GM20431 (cell line): ENCODE measurements at regions not wholly inside any gene's neighbourhood (a gene's known extent, or its start where the extent isn't known, plus 50 kb on each side); places are given as distances from the start of the nearest gene placed in this dataset.

Experiments
- in situ Hi-C: fragments of 300-500 bp; cut with MseI, MboI; formaldehyde crosslinking; loops from one replicate; pipeline ENCODE4 v1.15.0; 2020; ENCODE audit warnings: low sequenced_read_pairs; ENCODE audit not compliant: unreplicated experiment

GRCh38 chr3:117519776-117520175 lies 810.2 kb downstream of the TUSC7 start:
- in situ Hi-C loops: no loop called here

- in situ Hi-C loops: no loop called here
These were observed 811.0 kb downstream of the TUSC7 start for GRCh38 chr3:117520582-117520981.

GRCh38 chr3:117523418-117523817 lies 813.8 kb downstream of the TUSC7 start:
- in situ Hi-C loops: no loop called here

- in situ Hi-C loops: no loop called here
These were observed 815.3 kb downstream of the TUSC7 start for GRCh38 chr3:117524890-117525289.

- in situ Hi-C loops: no loop called here
These were observed 817.0 kb downstream of the TUSC7 start for GRCh38 chr3:117526470-117527079.

GRCh38 chr3:117527346-117527745 lies 817.8 kb downstream of the TUSC7 start:
- in situ Hi-C loops: no loop called here

DNA sequence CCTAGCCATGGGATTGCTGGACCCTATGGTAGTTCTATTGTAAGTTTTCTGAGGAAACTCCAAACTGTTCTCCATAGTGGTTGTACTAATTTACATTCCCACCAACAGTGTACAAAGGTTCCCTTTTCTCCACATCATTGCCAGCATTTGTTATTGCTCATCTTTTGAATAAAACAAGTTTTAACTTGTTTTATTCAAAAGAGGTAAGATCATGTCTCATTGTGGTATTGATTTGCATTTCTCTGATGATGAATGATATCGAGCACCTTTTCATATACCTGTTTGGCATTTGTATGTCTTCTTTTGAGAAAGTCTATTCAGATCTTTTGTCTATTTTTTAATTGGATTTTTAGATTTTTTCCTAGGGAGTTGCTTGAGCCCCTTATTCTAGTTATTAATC lies 819.1 kb downstream of the TUSC7 start:
- in situ Hi-C loops: no loop called here

- in situ Hi-C loops: no loop called here
These were observed 821.6 kb downstream of the TUSC7 start for GRCh38 chr3:117531078-117531767.

DNA sequence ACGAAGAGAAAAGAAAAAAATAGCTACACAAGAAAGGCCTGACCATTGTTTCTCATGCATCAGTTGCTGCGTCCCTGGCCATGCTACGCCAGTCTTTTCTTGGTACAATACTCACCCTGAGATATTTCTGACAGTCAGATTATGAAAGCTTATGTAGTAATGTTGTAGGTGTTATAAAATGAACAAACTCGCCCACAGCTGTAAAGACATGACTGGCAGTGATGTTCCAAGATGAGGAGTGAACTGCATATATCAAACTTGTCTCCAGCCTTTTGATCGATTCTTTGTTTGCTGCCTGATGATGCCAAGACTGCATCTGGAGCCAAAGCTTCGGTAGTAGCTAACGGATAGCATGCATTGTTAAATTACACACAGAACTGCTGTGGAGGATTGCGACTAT lies 822.7 kb downstream of the TUSC7 start:
- in situ Hi-C loops: no loop called here

DNA sequence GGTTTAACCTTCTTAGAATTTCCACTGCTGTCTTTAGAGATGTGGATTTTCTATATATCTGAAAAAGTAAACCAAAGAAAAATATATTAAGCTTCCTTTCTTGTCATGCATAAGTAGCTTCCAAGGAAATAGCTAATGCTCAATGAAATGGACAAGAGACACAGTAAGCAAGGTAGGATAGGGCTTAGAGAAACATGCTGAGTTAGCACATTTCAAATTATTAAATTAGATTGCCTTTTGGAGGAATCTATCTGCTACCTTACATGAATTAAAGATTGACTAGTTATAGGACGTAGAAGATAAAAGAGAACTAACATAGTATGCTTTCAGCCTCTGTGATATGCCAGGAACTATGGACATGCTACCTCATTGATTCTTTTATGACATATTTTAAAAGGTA lies 824.6 kb downstream of the TUSC7 start:
- in situ Hi-C loops: no loop called here

DNA sequence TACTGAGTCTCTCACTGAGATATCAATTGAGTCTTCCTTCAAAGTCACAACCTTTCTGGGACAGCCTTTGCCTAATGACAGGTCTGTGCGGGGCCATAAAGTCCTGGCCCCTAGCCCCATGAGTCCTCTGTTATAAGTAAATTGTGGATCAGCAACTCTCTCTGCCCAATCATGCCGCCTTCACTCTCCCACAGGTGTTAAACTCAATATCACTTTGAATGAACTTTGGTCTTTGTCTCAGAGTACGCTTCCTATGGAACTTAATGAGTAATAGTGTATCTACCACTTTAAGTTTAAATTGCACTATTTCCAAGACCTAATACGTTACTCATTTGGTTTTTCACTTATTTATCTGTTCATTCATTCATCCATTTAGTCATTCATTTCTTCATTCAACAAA lies 826.4 kb downstream of the TUSC7 start:
- in situ Hi-C loops: no loop called here

DNA sequence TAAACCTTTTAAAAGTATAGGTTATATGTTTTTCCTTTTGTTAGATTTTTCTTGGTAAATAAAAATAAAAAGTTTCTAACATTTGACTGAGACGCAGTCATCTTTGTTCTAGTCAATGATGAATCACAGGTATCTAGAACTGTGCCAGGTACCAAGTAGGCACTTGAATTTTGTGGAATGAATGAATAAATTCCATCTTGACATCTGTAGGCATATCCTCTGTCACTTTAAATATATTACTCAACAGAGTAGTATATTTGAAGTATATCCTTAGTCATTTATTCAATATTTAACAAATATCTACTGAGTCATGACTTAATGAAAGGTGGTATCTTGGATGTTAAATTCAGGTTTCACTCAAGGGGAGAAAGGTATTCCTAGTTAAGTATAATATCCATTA lies 828.4 kb downstream of the TUSC7 start:
- in situ Hi-C loops: no loop called here

GRCh38 chr3:117539729-117540128 lies 830.1 kb downstream of the TUSC7 start:
- in situ Hi-C loops: no loop called here

- in situ Hi-C loops: no loop called here
These were observed 831.0 kb downstream of the TUSC7 start for GRCh38 chr3:117540597-117540996.

GRCh38 chr3:117541721-117542120 lies 832.1 kb downstream of the TUSC7 start:
- in situ Hi-C loops: no loop called here

- in situ Hi-C loops: no loop called here
These were observed 833.9 kb downstream of the TUSC7 start for GRCh38 chr3:117543521-117543920.

GRCh38 chr3:117545484-117545883 lies 835.9 kb downstream of the TUSC7 start:
- in situ Hi-C loops: no loop called here

DNA sequence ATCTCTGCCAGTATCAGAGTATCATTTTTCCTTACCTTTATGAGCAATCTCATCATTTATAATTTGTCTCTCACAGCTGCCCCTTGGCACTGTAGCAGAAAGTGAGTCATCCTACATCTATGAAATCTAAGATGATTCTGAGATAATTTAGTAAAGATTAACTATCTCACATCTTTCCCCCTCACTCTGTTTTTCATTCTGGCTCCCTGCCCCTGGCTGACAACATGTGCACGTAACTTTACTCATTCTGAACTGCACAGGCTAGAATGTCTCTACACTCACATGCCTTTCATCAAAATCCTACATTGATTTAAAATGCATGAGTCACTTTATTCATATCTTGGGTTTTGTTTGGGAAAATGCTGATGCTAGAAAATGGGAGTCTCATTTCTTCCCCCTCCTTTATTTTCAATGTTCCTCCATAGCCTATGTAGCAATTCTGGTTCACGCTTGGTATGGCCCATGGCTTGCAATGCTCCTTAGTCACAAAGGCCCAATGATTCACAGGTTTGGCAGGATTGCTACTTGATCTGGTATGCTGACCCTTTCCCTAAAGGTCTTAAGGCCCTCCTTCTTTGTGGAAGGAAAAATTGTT lies 838.5 kb downstream of the TUSC7 start:
- in situ Hi-C loops: no loop called here

GRCh38 chr3:117548600-117548999 lies 839.0 kb downstream of the TUSC7 start:
- in situ Hi-C loops: no loop called here

- in situ Hi-C loops: no loop called here
These were observed 840.1 kb downstream of the TUSC7 start for GRCh38 chr3:117549716-117550115.

- in situ Hi-C loops: no loop called here
These were observed 841.2 kb downstream of the TUSC7 start for GRCh38 chr3:117550766-117551165.

- in situ Hi-C loops: no loop called here
These were observed 843.9 kb downstream of the TUSC7 start for GRCh38 chr3:117553461-117553860.
